Body of pancreas (tissue), 4 donors: ENCODE measurements at regions not wholly inside any gene's neighbourhood (a gene's known extent, or its start where the extent isn't known, plus 50 kb on each side); places are given as distances from the start of the nearest gene placed in this dataset.

ENCODE experiments used
- CTCF ChIP-seq, 7 experiments: fragments of 450-650 bp in 4 of 7; fragments of 200-600 bp in 3 of 7; sonication (generic) in 3 of 7; IDR thresholded peaks; one replicate each; pipeline ENCODE4 v1.5.1; 2016 to 2019; ENCODE audit warnings: antibody characterized with exemption in 7 of 7
- POLR2A ChIP-seq, 3 donors: fragments of 450-650 bp; IDR thresholded peaks; one replicate each; pipeline ENCODE4 v1.6.1; 2016; ENCODE audit warnings: antibody characterized with exemption in 3 of 3, mild to moderate bottlenecking in 2 of 3

DNA sequence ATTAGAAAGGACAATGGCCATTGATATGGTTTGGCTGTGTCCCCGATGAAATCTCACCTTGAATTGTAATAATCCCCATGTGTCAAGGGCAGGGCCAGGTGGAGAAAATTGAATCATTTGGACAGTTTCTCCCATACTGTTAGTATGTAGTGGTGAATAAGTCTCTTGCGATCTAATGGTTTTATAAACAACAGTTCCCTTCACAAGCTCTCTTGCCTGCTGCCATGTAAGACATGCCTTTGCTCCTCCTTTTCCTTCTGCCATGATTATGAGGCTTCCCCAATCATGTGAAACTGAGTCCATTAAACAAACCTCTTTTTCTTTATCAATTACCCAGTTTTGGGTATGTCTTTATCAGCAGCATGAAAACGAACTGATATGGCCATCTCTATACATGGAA lies 302.7 kb downstream of the SFMBT2 start:
- TF ChIP-seq CTCF (IDR thresholded peaks at IDR 0.05) (no peak), POLR2A (IDR thresholded peaks at IDR 0.05) (no peak)
